CD4-positive, alpha-beta T cell (primary cell): ENCODE measurements at regions not wholly inside any gene's neighbourhood (a gene's known extent, or its start where the extent isn't known, plus 50 kb on each side); places are given as distances from the start of the nearest gene placed in this dataset.

Source experiments
- ATAC-seq: fragments of 200-7000 bp; cut with Tn5 transposase; one replicate; pipeline ENCODE4 v1.10.0; 2022; ENCODE audit warnings: mild to moderate bottlenecking; ENCODE audit not compliant: poor library complexity
- CTCF ChIA-PET: fragments of 350-600 bp; sonication (Branson Sonifier 250); formaldehyde crosslinking; loops from one replicate; lab custom pipeline; 2021; ENCODE audit warnings: antibody characterized with exemption, inconsistent platforms; lab: Charles Lee
- POLR2A ChIA-PET: fragments of 350-600 bp; sonication (Branson Sonifier 250); formaldehyde crosslinking; loops from one replicate; lab custom pipeline; 2021; ENCODE audit warnings: antibody characterized with exemption, inconsistent platforms; lab: Charles Lee
- DNase-seq, 14 experiments: peaks; one replicate each; pipeline ENCODE4 v3.0.0-alpha.2; 2013 to 2020; ENCODE audit warnings: mixed read lengths in 2 of 14
- H3K27ac ChIP-seq, 2 donors: one replicate each; pipeline versions ENCODE4 v1.5.1 to v1.7.0; 2013; ENCODE audit warnings: low read length in 2 of 2, low read depth in 1 of 2, mild to moderate bottlenecking in 1 of 2
- H3K27me3 ChIP-seq, 2 experiments: 1 replicate in 1 of 2; 2 replicates in 1 of 2; pipeline versions ENCODE4 v1.6.1 to v1.7.0; 2013; ENCODE audit warnings: low read length in 2 of 2, control low read depth in 1 of 2, mild to moderate bottlenecking in 1 of 2, moderate library complexity in 1 of 2; ENCODE audit not compliant: insufficient read depth in 2 of 2, control insufficient read depth in 1 of 2
- H3K36me3 ChIP-seq: one replicate; pipeline ENCODE4 v1.6.1; 2013; ENCODE audit warnings: low read length, control low read depth; ENCODE audit not compliant: insufficient read depth
- H3K4me1 ChIP-seq: one replicate; pipeline ENCODE4 v1.6.1; 2013; ENCODE audit warnings: low read length, control low read depth; ENCODE audit not compliant: insufficient read depth
- H3K4me3 ChIP-seq: one replicate; pipeline ENCODE4 v1.5.1; 2013; ENCODE audit warnings: mild to moderate bottlenecking, low read length, moderate library complexity
- H3K9me3 ChIP-seq, 2 experiments: 1 replicate in 1 of 2; 2 replicates in 1 of 2; pipeline versions ENCODE4 v1.6.1 to v1.7.0; 2013; ENCODE audit warnings: low read length in 2 of 2, mild to moderate bottlenecking in 2 of 2, control low read depth in 1 of 2, moderate library complexity in 1 of 2; ENCODE audit not compliant: control insufficient read depth in 1 of 2, insufficient read depth in 1 of 2
- H3K27ac Mint-ChIP-seq: one replicate; pipeline ENCODE4 v1.8.0; 2020; ENCODE audit warnings: mixed read lengths
- H3K27me3 Mint-ChIP-seq: one replicate; pipeline ENCODE4 v1.8.0; 2021; ENCODE audit warnings: mixed read lengths
- H3K36me3 Mint-ChIP-seq: one replicate; pipeline ENCODE4 v1.8.0; 2021; ENCODE audit warnings: low read depth, mixed read lengths
- H3K4me1 Mint-ChIP-seq: one replicate; pipeline ENCODE4 v1.8.0; 2021; ENCODE audit warnings: low read depth, mixed read lengths
- H3K4me3 Mint-ChIP-seq: one replicate; pipeline ENCODE4 v1.8.0; 2020; ENCODE audit warnings: mild to moderate bottlenecking, mixed read lengths
- H3K9me3 Mint-ChIP-seq: one replicate; pipeline ENCODE4 v1.8.0; 2020; ENCODE audit warnings: mixed read lengths
- CTCF ChIP-seq: fragments of 200-600 bp; IDR thresholded peaks from one replicate; pipeline ENCODE4 v1.8.0; 2022; ENCODE audit warnings: antibody characterized with exemption, mild to moderate bottlenecking
- intact Hi-C, 2 experiments: fragments of 100-400 bp; cut with DNase I in 1 of 2; cut with micrococcal nuclease in 1 of 2; formaldehyde crosslinking; loops; one replicate each; pipeline versions ENCODE4 v1.15.1 to v1.9.0; 2023 to 2025; cut with DNase I, micrococcal nuclease

GRCh38 chr9:65437724-65438123 lies 152.7 kb upstream of the FOXD4L5 start:
- H3K36me3 ChIP-seq, result no peaks in the 10 kb centered on the region
- peaks cover 0 to 45% of the 10 kb centered on the region in 2 experiments for H3K9me3 ChIP-seq
- CTCF ChIA-PET, result no interaction called here
- no peak overlapping the region for H3K27ac ChIP-seq
- H3K4me3 ChIP-seq, result no peak overlapping the region
- TF ChIP-seq CTCF, result no peak
- H3K4me1 ChIP-seq, result no peaks in the 10 kb centered on the region
- DNase-seq, result no peak
- POLR2A ChIA-PET, result no interaction called here
- Mint-ChIP-seq H3K9me3 (peaks cover 16% of the 10 kb centered on the region), H3K36me3 (no peaks in the 10 kb centered on the region), H3K4me1 (no peaks in the 10 kb centered on the region), H3K4me3 (no peak overlapping the region), H3K27me3 (no peaks in the 10 kb centered on the region), H3K27ac (no peak overlapping the region)
- no peak for ATAC-seq
- intact Hi-C loops, result no loop called here
- no peaks in the 10 kb centered on the region for H3K27me3 ChIP-seq

- Histone ChIP-seq H3K27ac (no peak overlapping the region), H3K27me3 (no peaks in the 10 kb centered on the region), H3K4me1 (no peaks in the 10 kb centered on the region), H3K9me3 (peaks cover 1 to 54% of the 10 kb centered on the region in 2 experiments), H3K4me3 (no peak overlapping the region), H3K36me3 (no peaks in the 10 kb centered on the region)
- Mint-ChIP-seq H3K4me3 (no peak overlapping the region), H3K27ac (no peak overlapping the region), H3K27me3 (no peaks in the 10 kb centered on the region), H3K4me1 (no peaks in the 10 kb centered on the region), H3K36me3 (no peaks in the 10 kb centered on the region), H3K9me3 (peaks cover 24% of the 10 kb centered on the region)
- ChIA-PET CTCF (no interaction called here), POLR2A (no interaction called here)
- ATAC-seq (no peak), DNase-seq (no peak)
- intact Hi-C loops, result no loop called here
- no peak for TF ChIP-seq CTCF
Observed at GRCh38 chr9:65435464-65435863, 150.5 kb upstream of the FOXD4L5 start.

- H3K27me3 ChIP-seq, result no peaks in the 10 kb centered on the region
- no peak for DNase-seq
- H3K36me3 ChIP-seq, result no peaks in the 10 kb centered on the region
- intact Hi-C loops, result no loop called here
- no peaks in the 10 kb centered on the region for H3K36me3 Mint-ChIP-seq
- H3K9me3 Mint-ChIP-seq, result peaks cover 21% of the 10 kb centered on the region
- ChIA-PET POLR2A (no interaction called here), CTCF (no interaction called here)
- H3K4me3 Mint-ChIP-seq, result no peak overlapping the region
- ATAC-seq, result no peak
- no peak overlapping the region for H3K4me3 ChIP-seq
- H3K4me1 Mint-ChIP-seq, result no peaks in the 10 kb centered on the region
- TF ChIP-seq CTCF, result no peak
- no peaks in the 10 kb centered on the region for H3K27me3 Mint-ChIP-seq
- H3K27ac Mint-ChIP-seq, result no peak overlapping the region
- H3K27ac ChIP-seq, result no peak overlapping the region
- H3K4me1 ChIP-seq, result no peaks in the 10 kb centered on the region
- peaks cover 8 to 75% of the 10 kb centered on the region in 2 experiments for H3K9me3 ChIP-seq
Observed at GRCh38 chr9:65432722-65433323, 147.8 kb upstream of the FOXD4L5 start.
